Small intestine (tissue), 7 donors: ENCODE measurements at regions not wholly inside any gene's neighbourhood (a gene's known extent, or its start where the extent isn't known, plus 50 kb on each side); places are given as distances from the start of the nearest gene placed in this dataset.
"Not testable (repeated sequence)": the region's sequence is repeated elsewhere in the genome, so short reads cannot be mapped to it uniquely, and the experiment has no call there.

ENCODE experiments used
- DNase-seq, 2 donors: peaks; one replicate each; pipeline versions ENCODE4 v3.0.0 to v3.0.0-alpha.2; 2013
- FAIRE-seq: peaks from 2 replicates; lab custom pipeline; 2012; peaks lifted over from hg19 to GRCh38; lab: Jason Lieb, UNC
- H3K27ac ChIP-seq, 3 donors: one replicate each; pipeline ENCODE4 v1.5.1; 2013; ENCODE audit warnings: low read length in 2 of 3, mild to moderate bottlenecking in 2 of 3, control low read depth in 1 of 3, inconsistent platforms in 1 of 3, low read depth in 1 of 3, moderate library complexity in 1 of 3
- H3K27me3 ChIP-seq, 3 donors: one replicate each; pipeline ENCODE4 v1.6.1; 2013; ENCODE audit warnings: low read length in 3 of 3, inconsistent platforms in 1 of 3; ENCODE audit not compliant: control insufficient read depth in 3 of 3, insufficient read depth in 3 of 3
- H3K36me3 ChIP-seq, 3 donors: one replicate each; pipeline ENCODE4 v1.6.1; 2013; ENCODE audit warnings: low read length in 3 of 3, inconsistent platforms in 1 of 3, low read depth in 1 of 3, mild to moderate bottlenecking in 1 of 3, moderate library complexity in 1 of 3; ENCODE audit not compliant: control insufficient read depth in 3 of 3, insufficient read depth in 2 of 3
- H3K4me1 ChIP-seq, 3 donors: one replicate each; pipeline ENCODE4 v1.6.1; 2013; ENCODE audit warnings: low read length in 2 of 3, inconsistent platforms in 1 of 3, low read depth in 1 of 3, mild to moderate bottlenecking in 1 of 3, moderate library complexity in 1 of 3; ENCODE audit not compliant: control insufficient read depth in 3 of 3, insufficient read depth in 2 of 3
- H3K4me3 ChIP-seq, 3 donors: one replicate each; pipeline ENCODE4 v1.5.1; 2013; ENCODE audit warnings: low read length in 3 of 3, control low read depth in 1 of 3, inconsistent platforms in 1 of 3, low read depth in 1 of 3, mild to moderate bottlenecking in 1 of 3, moderate library complexity in 1 of 3
- H3K9me3 ChIP-seq, 2 donors: one replicate each; pipeline ENCODE4 v1.6.1; 2013; ENCODE audit warnings: low read depth in 1 of 2, low read length in 1 of 2; ENCODE audit not compliant: control insufficient read depth in 2 of 2, insufficient read depth in 1 of 2
- WGBS, 3 donors: extraction: QIAGEN DNeasy Blood & Tissue Kit; methylation state at CpG; one replicate each; pipeline ENCODE4 v1.1.7; 2013; 5-methylcytosine and 5-hydroxymethylcytosine counted together
- donor health status: healthy with polysubstance abuse.
- donor health status: control.
- donor health status: control.
- donor health status: Bipolar disorder and iron deficiency.
- donor health status: healthy.

GRCh38 chr12:116660740-116661139, 77.1 kb downstream of the SPRING1 start:
- 93 to 99% (median 96%) methylated on average over 17 to 34 of the region's 34 CpGs for WGBS, 3 donors
- H3K4me3 ChIP-seq, H3K9me3 ChIP-seq, H3K36me3 ChIP-seq, H3K27ac ChIP-seq, FAIRE-seq, H3K27me3 ChIP-seq, DNase-seq: not testable (repeated sequence)
- H3K4me1 ChIP-seq: peaks cover 0 to 17% (median 0%) of the 10 kb centered on the region in 3 donors

GRCh38 chr12:116659771-116660481, 77.9 kb downstream of the SPRING1 start:
- Histone ChIP-seq H3K36me3 (no peaks in the 10 kb centered on the region), H3K27ac (no peak overlapping the region), H3K4me1 (peaks cover 0 to 17% (median 0%) of the 10 kb centered on the region in 3 donors), H3K4me3 (no peak overlapping the region), H3K27me3 (peaks cover 0 to 4% (median 0%) of the 10 kb centered on the region in 3 donors), H3K9me3 (no peaks in the 10 kb centered on the region)
- no peak for FAIRE-seq
- 52 to 69% (median 52%) methylated on average over 13 of the region's 13 CpGs for WGBS, 3 donors
- no peak for DNase-seq

- peaks cover 0 to 17% (median 0%) of the 10 kb centered on the region in 3 donors for H3K4me1 ChIP-seq
- DNase-seq (no peak), FAIRE-seq (no peak)
- H3K4me3 ChIP-seq: no peak overlapping the region
- no peaks in the 10 kb centered on the region for H3K36me3 ChIP-seq
- no peak overlapping the region for H3K27ac ChIP-seq
- H3K9me3 ChIP-seq: no peaks in the 10 kb centered on the region
- WGBS, 3 donors: 28 to 49% (median 36%) methylated on average over 11 of the region's 11 CpGs
- peaks cover 0 to 4% (median 0%) of the 10 kb centered on the region in 3 donors for H3K27me3 ChIP-seq
Observed at GRCh38 chr12:116657921-116658495, 79.9 kb downstream of the SPRING1 start.

GRCh38 chr12:116656306-116656705, 81.6 kb downstream of the SPRING1 start:
- H3K27me3 ChIP-seq: peaks cover 0 to 4% (median 0%) of the 10 kb centered on the region in 3 donors
- FAIRE-seq (no peak), DNase-seq (no peak)
- no peaks in the 10 kb centered on the region for H3K9me3 ChIP-seq
- peaks cover 0 to 7% (median 0%) of the 10 kb centered on the region in 3 donors for H3K4me1 ChIP-seq
- no peak overlapping the region for H3K27ac ChIP-seq
- no peaks in the 10 kb centered on the region for H3K36me3 ChIP-seq
- 83 to 99% (median 88%) methylated on average over 5 of the region's 5 CpGs for WGBS, 3 donors
- no peak overlapping the region for H3K4me3 ChIP-seq

- Histone ChIP-seq H3K27me3 (peaks cover 0 to 4% (median 0%) of the 10 kb centered on the region in 3 donors), H3K4me1 (peaks cover 0 to 7% (median 0%) of the 10 kb centered on the region in 3 donors), H3K27ac (no peak overlapping the region), H3K4me3 (no peak overlapping the region), H3K36me3 (no peaks in the 10 kb centered on the region), H3K9me3 (no peaks in the 10 kb centered on the region)
- FAIRE-seq: no peak
- no peak for DNase-seq
- whole genome bisulfite sequencing, 3 donors: 88 to 93% (median 92%) methylated on average over 6 of the region's 6 CpGs
Observed at GRCh38 chr12:116654226-116654743, 83.6 kb downstream of the SPRING1 start.

DNA sequence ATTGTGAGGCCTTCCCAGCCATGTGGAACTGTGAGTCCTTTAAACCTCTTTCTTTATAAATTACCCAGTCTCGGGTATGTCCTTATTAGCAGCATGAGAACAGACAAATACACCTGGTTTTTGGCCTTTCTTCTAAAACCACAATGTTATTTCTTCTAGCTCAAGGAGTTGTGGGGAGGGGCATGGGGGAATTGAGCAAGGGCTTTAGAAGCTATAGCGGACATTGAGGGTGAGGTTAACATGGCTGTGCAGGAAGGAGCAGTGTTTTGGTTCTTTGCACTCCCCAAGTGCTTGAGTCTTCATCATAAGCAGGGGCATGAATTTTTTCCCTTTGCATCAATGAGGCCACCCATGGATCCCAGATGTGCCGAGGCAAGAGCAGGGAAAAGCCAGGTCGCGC, 86.8 kb downstream of the SPRING1 start:
- no peaks in the 10 kb centered on the region for H3K9me3 ChIP-seq
- no peak overlapping the region for H3K27ac ChIP-seq
- no peak for DNase-seq
- no peaks in the 10 kb centered on the region for H3K4me1 ChIP-seq
- no peak overlapping the region for H3K4me3 ChIP-seq
- FAIRE-seq: no peak
- H3K36me3 ChIP-seq: no peaks in the 10 kb centered on the region
- 87 to 93% (median 89%) methylated on average over 5 of the region's 5 CpGs for WGBS, 3 donors
- H3K27me3 ChIP-seq: no peaks in the 10 kb centered on the region

GRCh38 chr12:116650585-116651087, 87.2 kb downstream of the SPRING1 start:
- Histone ChIP-seq H3K4me1 (no peaks in the 10 kb centered on the region), H3K27ac (no peak overlapping the region), H3K9me3 (no peaks in the 10 kb centered on the region), H3K27me3 (no peaks in the 10 kb centered on the region), H3K36me3 (no peaks in the 10 kb centered on the region), H3K4me3 (no peak overlapping the region)
- WGBS, 3 donors: 89 to 94% (median 94%) methylated on average over 6 of the region's 6 CpGs
- no peak for FAIRE-seq
- no peak for DNase-seq

GRCh38 chr12:116650062-116650461, 87.8 kb downstream of the SPRING1 start:
- no peak for DNase-seq
- H3K4me1 ChIP-seq: no peaks in the 10 kb centered on the region
- H3K27ac ChIP-seq: no peak overlapping the region
- no peaks in the 10 kb centered on the region for H3K36me3 ChIP-seq
- 68 to 85% (median 77%) methylated on average over 2 of the region's 2 CpGs for WGBS, 3 donors
- no peak overlapping the region for H3K4me3 ChIP-seq
- H3K27me3 ChIP-seq: no peaks in the 10 kb centered on the region
- FAIRE-seq: no peak
- peaks cover 0 to under 1% of the 10 kb centered on the region in 2 donors for H3K9me3 ChIP-seq
